Spinal cord (tissue), 10 donors: ENCODE measurements at regions not wholly inside any gene's neighbourhood (a gene's known extent, or its start where the extent isn't known, plus 50 kb on each side); places are given as distances from the start of the nearest gene placed in this dataset. TPM values are rescaled to one million over a fixed set of nuclear protein-coding genes. Genes with fewer than 3 reads are reported as not detected.

Source experiments
- DNase-seq, 6 donors: peaks; one replicate each; pipeline versions ENCODE4 v3.0.0 to v3.0.0-alpha.2; 2013 to 2015; ENCODE audit warnings: low spot score in 6 of 6, low read depth in 4 of 6
- H3K27ac ChIP-seq: one replicate; pipeline ENCODE4 v1.5.1; 2013; ENCODE audit warnings: low read depth, low read length, control low read depth
- H3K27me3 ChIP-seq: one replicate; pipeline ENCODE4 v1.6.1; 2013; ENCODE audit warnings: low read length; ENCODE audit not compliant: control insufficient read depth, insufficient read depth
- H3K36me3 ChIP-seq: one replicate; pipeline ENCODE4 v1.6.1; 2013; ENCODE audit warnings: low read length; ENCODE audit not compliant: control insufficient read depth, insufficient read depth
- H3K4me1 ChIP-seq: one replicate; pipeline ENCODE4 v1.6.1; 2013; ENCODE audit warnings: low read length; ENCODE audit not compliant: control insufficient read depth, insufficient read depth
- H3K4me3 ChIP-seq: one replicate; pipeline ENCODE4 v1.5.1; 2013; ENCODE audit warnings: low read depth, low read length, control low read depth
- H3K9me3 ChIP-seq: one replicate; pipeline ENCODE4 v1.6.1; 2013; ENCODE audit warnings: low read length; ENCODE audit not compliant: control insufficient read depth, insufficient read depth
- WGBS: methylation state at CpG from one replicate; pipeline ENCODE4 v1.1.5; 2013; ENCODE audit warnings: missing lambda C conversion rate; ENCODE audit not compliant: insufficient coverage; 5-methylcytosine and 5-hydroxymethylcytosine counted together
- small RNA-seq: library from RNA; depleted of rRNA; stranded (forward); fragments of <200 nt; gene quantifications from one replicate; pipeline ENCODE3, GENCODE V24; 2014; ENCODE audit warnings: low replicate concordance
- donor health status: healthy.

DNA sequence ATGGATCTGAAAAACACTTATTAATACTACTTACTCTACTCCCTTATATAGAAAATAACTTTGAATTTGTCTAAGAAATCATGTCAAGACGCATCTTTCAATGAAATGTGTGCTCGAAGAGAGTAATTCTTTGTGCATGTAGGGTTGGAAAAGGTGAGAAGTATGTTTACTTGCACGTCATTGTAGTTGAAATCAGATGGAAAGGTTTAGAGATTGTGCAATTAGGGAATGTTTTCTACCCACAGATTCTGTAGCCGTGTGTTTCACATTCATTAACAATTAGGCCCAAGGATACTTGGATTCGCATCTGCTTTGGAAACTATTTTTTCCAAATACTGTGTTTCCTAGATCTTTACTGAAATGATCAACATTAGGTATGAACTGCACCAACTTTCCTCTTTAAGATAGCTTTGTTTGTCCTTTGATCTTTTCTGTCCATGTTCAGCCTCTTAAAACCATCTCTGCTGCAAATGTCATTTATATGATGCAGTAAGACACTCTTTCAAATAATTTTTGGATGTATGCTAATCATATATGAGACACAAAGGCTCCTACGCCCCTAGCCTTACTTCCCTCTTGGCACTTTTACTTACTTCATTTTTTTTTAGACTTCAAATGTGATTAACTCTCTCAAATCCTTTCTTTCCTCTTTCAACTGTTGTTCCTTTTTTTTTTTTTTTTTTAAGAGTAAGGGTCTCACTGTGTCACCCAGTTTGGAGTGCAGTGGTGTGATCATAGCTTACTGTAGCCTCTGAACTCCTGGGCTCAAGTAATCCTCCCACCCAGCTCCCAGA is 58.0 kb upstream of the PSMA6 start:
- Histone ChIP-seq H3K36me3 (no peaks in the 10 kb centered on the region), H3K4me3 (no peak overlapping the region), H3K27me3 (no peaks in the 10 kb centered on the region), H3K4me1 (no peaks in the 10 kb centered on the region), H3K9me3 (no peaks in the 10 kb centered on the region), H3K27ac (no peak overlapping the region)
- 81% methylated on average over 2 of the region's 6 CpGs for WGBS
- DNase-seq: no peak

DNA sequence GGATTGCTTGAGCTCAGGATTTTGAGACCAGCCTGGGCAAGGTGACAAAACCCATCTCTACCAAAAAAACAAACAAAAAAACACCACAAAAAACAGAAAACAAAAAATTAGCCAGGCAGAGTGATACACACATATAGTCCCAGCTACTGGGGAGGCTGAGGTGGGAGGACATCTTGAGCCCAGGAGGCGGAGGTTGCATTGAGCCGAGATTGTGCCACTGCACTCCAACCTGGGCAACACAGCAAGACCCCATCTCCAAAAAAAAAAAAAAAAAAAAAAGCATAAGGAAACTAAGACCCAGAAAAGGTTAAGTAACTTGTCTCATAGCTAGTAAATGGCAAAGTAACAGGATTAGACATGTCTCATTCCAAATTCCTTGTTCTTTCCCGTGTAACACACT is 56.3 kb upstream of the PSMA6 start:
- H3K9me3 ChIP-seq: no peaks in the 10 kb centered on the region
- H3K27me3 ChIP-seq: no peaks in the 10 kb centered on the region
- H3K27ac ChIP-seq: no peak overlapping the region
- DNase-seq: no peak
- WGBS: no CpG with 5 or more reads among the region's 3 CpGs
- H3K4me1 ChIP-seq: no peaks in the 10 kb centered on the region
- no peaks in the 10 kb centered on the region for H3K36me3 ChIP-seq
- H3K4me3 ChIP-seq: no peak overlapping the region

DNA sequence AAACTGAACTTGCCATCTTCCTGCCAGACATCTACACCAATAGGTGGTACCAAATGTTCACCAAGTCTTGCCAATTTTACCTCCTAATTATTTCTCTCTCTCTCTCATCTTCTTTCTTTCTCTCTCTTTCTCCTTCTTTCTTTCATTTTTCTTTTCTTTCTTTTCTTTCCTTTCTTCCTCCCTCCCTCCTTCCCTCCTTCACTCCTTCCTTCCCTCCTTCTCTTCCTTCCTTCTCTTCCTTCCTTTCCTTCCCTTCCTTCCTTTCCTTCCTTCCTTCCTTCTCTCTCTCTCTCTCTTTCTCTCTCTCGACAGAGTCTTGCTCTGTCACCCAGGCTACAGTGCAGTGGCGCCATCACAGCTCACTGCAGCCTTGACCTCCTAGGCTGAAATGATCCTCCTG is 55.4 kb upstream of the PSMA6 start:
- Histone ChIP-seq H3K36me3 (no peaks in the 10 kb centered on the region), H3K4me1 (no peaks in the 10 kb centered on the region), H3K9me3 (no peaks in the 10 kb centered on the region), H3K4me3 (no peak overlapping the region), H3K27me3 (no peaks in the 10 kb centered on the region), H3K27ac (no peak overlapping the region)
- DNase-seq: no peak
- 80% methylated on average over 2 of the region's 2 CpGs for WGBS

DNA sequence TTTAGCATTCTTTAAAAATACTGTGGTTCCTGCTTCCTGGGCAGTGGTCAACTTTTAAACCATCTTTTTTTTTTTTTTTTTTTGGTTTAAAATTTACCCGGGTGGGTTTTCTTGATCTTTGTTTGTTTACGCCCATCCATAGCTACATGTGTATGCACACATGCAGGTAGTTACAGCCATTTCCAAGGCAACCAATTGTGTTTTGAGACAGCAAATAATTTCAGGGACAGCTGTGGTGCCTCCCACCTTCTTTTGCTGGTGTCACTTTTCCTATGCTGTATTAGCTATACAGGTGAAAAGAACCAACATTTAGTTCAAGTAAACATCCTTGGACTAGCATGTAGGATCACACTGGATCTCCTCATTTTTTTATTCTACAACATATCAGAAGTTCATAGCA is 52.0 kb upstream of the PSMA6 start:
- WGBS: no CpG with 5 or more reads among the region's 2 CpGs

More for the DNA sequence above, 52.0 kb upstream of the PSMA6 start:
- Histone ChIP-seq H3K27ac (no peak overlapping the region), H3K9me3 (no peaks in the 10 kb centered on the region), H3K36me3 (no peaks in the 10 kb centered on the region), H3K4me3 (no peak overlapping the region), H3K4me1 (no peaks in the 10 kb centered on the region), H3K27me3 (no peaks in the 10 kb centered on the region)
- no peak for DNase-seq

Small RNA genes in the stretch of these regions (small RNA-seq; reads per million reads assigned to genes)
- gene MRPL57P8: not detected
